HG02798 (cell line): ENCODE measurements at regions not wholly inside any gene's neighbourhood (a gene's known extent, or its start where the extent isn't known, plus 50 kb on each side); places are given as distances from the start of the nearest gene placed in this dataset.
"Not testable (repeated sequence)": the region's sequence is repeated elsewhere in the genome, so short reads cannot be mapped to it uniquely, and the experiment has no call there.

ENCODE experiments used
- ATAC-seq: cut with Tn5 transposase; IDR thresholded peaks from one replicate; pipeline ENCODE4 v1.9.1; 2021; ENCODE audit warnings: mild to moderate bottlenecking; ENCODE audit not compliant: unreplicated experiment, poor library complexity

- ATAC-seq = no peak
These were observed 159.8 kb downstream of the CGGBP1 start for GRCh38 chr3:87898971-87899370.

GRCh38 chr3:87895983-87896382, 162.8 kb downstream of the CGGBP1 start:
- no peak for ATAC-seq

- ATAC-seq = no peak
These were observed 185.7 kb downstream of the CGGBP1 start for GRCh38 chr3:87873136-87873535.

- no peak for ATAC-seq
These were observed 191.8 kb downstream of the CGGBP1 start for GRCh38 chr3:87867001-87867400.

- ATAC-seq = no peak
These were observed 202.7 kb downstream of the CGGBP1 start for GRCh38 chr3:87856126-87856525.

- ATAC-seq = no peak
These were observed 203.2 kb downstream of the CGGBP1 start for GRCh38 chr3:87855616-87856015.

- ATAC-seq = no peak
These were observed 203.6 kb downstream of the CGGBP1 start for GRCh38 chr3:87855211-87855610.

- ATAC-seq = no peak
These were observed 210.8 kb downstream of the CGGBP1 start for GRCh38 chr3:87848003-87848402.

GRCh38 chr3:87837076-87837475, 221.7 kb downstream of the CGGBP1 start:
- ATAC-seq = no peak

- ATAC-seq = no peak
These were observed 222.8 kb downstream of the CGGBP1 start for GRCh38 chr3:87836026-87836425.

- ATAC-seq = no peak
These were observed 223.6 kb downstream of the CGGBP1 start for GRCh38 chr3:87835236-87835635.

GRCh38 chr3:87834327-87834726, 224.5 kb downstream of the CGGBP1 start:
- ATAC-seq = no peak

- ATAC-seq = no peak
These were observed 225.8 kb downstream of the CGGBP1 start for GRCh38 chr3:87833039-87833377.

- no peak for ATAC-seq
These were observed 230.8 kb downstream of the CGGBP1 start for GRCh38 chr3:87828046-87828445.

- ATAC-seq = no peak
These were observed 236.2 kb downstream of the CGGBP1 start for GRCh38 chr3:87822563-87822962.

- ATAC-seq = not testable (repeated sequence)
These were observed 245.3 kb downstream of the CGGBP1 start for GRCh38 chr3:87813503-87813902.

- no peak for ATAC-seq
These were observed 246.9 kb downstream of the CGGBP1 start for GRCh38 chr3:87811953-87812352.

GRCh38 chr3:87810452-87811016, 248.3 kb downstream of the CGGBP1 start:
- ATAC-seq = no peak

- ATAC-seq = peak; percentile 91
These were observed 253.1 kb downstream of the CGGBP1 start for GRCh38 chr3:87805670-87806069.

GRCh38 chr3:87801409-87801808, 257.4 kb downstream of the CGGBP1 start:
- ATAC-seq = no peak

GRCh38 chr3:87800516-87800915, 258.3 kb downstream of the CGGBP1 start:
- no peak for ATAC-seq

- ATAC-seq = no peak
These were observed 260.2 kb downstream of the CGGBP1 start for GRCh38 chr3:87798567-87798947.
